Nucleus accumbens (tissue), 56 donors: ENCODE measurements at regions not wholly inside any gene's neighbourhood (a gene's known extent, or its start where the extent isn't known, plus 50 kb on each side); places are given as distances from the start of the nearest gene placed in this dataset.
"Not testable (repeated sequence)": the region's sequence is repeated elsewhere in the genome, so short reads cannot be mapped to it uniquely, and the experiment has no call there.

Experiments
- DNase-seq, 56 donors: peaks; one replicate each; lab custom pipeline; 2025; lab: John Stamatoyannopoulos, UW

DNA sequence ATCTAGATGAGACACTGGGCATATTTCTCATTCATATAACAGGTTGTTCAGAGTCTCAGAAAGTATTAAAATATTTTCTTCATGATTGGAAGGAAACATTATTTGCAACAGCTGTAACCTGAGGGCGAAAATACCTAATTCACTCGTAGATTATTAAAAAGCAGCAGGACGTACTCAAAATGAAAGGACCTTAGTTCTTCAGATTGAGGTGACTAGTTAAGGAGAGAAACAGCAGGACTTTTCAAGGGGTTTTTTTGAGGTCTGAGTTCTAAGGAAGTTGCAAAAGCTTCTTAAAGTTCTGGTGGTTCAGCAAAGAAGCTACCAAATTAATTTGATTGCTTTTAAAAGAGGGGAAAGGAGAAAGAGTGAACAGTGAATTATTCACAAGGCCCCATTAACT is 174.9 kb downstream of the TMEM161B start:
- DNase-seq, result no peak

DNA sequence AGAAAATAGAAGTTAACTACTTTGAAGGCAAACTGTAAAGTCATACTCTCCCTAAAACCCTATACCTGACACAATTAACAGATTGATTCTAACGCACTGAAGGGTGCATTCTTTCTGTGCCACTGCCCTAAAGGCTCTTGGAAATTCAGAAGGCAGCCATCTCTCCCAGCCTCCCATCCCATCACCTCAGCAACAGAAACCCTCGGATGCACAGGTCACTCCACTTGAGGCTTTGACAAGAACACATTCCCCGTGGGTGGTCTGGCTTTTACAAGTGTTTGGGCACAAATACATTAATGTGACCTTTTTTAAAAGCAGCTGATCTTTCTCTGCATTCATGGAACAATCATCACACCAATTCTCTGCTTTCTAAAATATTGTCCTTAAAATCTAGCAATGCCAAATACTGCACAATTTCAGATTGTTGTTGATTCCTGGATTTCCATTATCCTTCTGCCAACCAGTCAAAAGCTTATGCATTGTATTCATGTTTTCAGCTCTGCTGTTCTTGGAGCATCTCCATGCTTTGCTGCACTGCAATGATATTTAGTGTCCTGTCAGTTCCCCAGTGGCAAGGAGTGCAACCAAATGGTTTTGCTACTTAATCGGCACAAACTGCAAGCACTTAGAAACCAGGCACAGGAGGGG is 175.6 kb downstream of the TMEM161B start:
- peak in 16 of 56 donors; percentile 6 to 41 (median 17) for DNase-seq

DNA sequence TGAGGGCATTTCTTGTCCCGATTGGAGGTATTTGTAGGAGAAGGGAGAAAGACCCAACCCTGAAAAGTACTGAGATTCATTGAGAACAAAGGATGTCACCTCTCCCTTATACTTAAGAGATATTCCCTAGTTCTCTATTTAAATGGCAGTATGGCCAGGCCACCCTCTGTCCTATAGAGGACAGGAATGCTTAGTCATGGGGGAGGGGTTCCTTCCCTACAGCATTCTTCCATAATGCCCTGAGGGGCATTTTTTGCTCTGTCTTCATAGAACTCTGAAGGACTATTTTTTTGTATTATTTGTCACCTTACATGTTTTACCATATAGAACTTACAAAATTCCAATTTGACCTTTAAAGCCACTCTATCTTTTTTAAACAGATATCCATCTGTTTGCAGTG is 176.3 kb downstream of the TMEM161B start:
- no peak for DNase-seq

DNA sequence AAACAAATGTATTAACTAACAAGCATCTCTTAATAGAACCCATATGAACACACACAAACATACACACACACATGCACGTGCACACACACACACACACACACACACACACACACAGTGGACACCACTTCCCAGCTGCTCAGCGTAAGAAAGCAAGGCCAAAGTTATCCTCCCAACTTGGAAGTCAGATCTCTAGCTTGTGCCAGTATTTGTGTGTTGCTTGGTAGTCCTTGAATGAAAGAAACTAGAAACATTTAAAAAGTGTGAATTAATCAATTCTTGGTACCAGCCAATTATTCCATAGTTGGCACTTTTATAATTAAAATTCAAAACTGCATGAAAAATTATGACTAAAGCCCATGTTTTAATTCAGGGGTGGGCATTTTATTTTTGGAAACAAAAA is 178.1 kb downstream of the TMEM161B start:
- DNase-seq, result peak in 1 of 56 donors; percentile 1

DNA sequence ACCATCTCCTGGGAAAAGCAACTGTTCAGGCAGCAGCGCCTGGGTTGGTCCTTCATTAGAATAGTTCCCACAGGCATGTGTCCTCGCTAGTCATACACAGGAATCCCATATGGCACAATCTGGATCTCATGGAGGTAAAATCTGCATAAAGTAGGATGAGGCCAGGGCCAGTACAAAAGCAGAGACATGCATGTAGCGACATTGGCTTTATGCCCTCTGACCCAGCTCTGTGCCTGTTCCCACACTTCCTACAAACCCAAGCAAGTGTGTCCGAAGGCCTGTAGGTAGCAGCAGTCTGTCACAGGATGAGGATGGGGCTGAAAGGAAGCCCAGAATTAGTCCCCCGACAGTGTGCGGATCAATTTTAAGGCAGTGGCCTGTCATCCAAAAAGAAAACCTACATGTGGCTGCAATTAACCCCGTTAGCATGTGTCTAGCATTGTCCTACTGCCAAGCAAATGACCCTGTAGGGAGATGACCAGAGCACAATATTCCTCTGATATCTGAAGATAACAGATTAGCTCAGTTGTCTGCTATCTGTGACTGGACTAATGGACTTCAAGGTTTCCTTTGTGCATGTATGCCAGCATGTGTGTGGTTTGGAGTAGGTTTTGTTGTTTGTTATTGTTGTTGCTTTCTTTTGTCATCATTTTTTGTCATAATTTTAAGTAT is 178.8 kb downstream of the TMEM161B start:
- DNase-seq, result peak in 3 of 56 donors; percentile 13 to 37 (median 17)

DNA sequence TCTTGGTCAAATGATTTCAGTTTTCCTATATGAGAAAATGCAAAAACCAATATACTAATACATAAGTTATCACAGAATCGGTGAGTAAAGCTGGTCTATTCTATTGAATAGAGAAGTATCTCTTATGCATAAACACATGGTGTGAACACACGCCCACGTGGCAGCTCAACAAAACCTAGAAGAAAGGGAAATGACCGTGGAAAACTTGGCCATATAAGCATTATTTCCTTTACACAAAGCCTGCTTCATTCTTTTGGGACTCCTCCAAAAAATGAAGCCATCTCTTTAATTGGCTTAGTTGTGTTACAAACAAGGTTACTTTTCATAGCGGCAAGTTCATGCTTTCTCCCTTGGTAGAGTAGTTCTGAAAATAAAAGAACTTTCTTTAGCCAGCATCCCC is 183.2 kb downstream of the TMEM161B start:
- peak in 2 of 56 donors; percentile 12 to 14 for DNase-seq

DNA sequence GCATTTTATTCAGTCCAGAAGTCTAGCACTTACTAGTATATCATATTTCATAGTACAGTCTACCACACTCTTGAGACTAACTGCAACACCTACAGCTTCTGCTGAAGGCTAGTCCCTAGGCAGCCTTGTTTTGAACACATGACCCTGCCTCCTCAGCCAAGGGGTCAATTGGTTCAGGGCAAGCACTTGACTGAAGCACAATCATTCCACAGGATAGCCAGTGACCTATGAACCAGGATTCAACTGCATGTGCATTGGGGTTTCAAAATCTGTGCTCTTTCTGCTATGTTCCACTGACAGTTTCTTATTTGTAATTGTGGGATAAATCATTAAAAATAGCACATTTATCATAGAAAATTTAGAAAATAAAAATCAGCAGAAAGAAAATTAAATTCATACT is 186.8 kb downstream of the TMEM161B start:
- no peak for DNase-seq

DNA sequence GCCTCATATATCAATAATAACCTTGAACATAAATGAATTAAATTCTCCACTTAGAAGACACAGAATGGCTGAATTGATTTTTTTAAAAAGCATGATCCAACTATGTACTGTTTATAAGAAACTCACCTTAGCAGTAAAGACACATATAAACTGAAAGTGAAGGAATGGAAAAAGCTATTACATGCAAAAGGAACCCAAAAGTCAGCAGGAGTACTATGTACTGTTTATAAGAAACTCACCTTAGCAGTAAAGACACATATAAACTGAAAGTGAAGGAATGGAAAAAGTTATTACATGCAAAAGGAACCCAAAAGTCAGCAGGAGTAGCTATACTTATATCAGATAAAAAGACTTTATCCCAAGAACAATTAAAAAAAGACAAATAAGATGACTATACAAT is 204.8 kb downstream of the TMEM161B start:
- DNase-seq, result no peak

DNA sequence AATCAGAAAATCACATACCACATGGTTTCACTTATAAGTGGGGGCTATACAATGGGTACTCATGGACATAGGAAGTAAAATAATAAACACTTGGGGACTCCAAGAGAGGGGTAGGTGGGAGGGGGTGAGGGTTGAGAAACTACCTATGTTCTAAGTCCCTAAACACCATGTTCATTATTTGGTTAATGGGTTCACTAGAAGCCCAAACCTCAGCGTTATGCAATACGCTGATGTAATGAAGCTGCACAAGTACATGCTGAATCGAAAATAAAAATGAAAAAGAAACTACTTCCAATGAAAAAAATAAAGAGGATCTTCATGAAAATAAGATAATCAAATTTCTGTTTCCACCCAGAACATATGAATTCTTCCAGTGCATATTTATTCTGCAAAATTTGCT is 208.5 kb downstream of the TMEM161B start:
- no peak for DNase-seq

DNA sequence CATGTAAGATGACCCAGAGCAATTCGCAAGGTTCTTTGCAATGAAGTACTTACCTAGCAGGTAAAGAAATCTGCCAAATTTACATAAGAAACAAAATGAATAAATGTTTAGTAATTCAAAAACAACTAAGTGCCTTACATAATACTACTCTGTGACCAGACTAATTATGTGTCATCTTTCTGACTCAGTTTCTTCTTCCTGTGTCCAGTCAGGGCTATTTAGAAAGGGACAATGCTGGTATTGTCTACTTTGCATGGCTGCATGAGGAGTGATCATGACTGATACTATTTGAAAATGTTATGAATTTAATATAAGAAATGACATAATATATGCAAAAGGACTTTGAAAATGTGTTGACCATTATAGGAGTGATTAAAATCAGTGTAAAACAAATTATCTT is 210.0 kb downstream of the TMEM161B start:
- no peak for DNase-seq

DNA sequence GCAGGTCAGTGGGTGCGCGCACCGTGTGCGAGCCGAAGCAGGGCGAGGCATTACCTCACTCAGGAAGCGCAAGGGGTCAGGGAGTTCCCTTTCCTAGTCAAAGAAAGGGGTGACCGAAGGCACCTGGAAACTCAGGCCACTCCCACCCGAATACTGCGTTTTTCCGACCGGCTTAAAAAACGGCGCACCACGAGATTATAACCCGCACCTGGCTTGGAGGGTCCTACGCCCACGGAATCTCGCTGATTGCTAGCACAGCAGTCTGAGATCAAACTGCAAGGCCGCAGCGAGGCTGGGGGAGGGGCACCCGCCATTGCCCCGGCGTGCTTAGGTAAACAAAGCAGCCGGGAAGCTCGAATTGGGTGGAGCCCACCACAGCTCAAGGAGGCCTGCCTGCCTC is 216.2 kb downstream of the TMEM161B start:
- not testable (repeated sequence) for DNase-seq

DNA sequence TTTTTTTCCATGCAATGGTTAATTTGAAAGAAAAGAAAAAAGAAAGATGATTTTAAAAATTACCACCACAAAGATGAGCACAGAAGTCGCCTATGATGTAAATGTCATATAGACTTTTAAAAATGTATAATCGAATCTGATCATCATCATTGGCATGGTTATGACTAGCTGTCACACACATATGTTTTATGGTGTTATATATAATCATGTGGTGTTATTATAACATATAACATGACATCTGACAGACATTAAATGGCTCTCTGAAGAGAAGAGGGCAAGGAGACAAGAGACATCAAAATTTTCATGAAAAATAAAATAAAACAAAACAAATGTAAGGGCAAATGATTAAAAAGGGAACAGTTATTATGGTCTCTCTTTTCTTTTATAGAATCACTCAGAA is 217.5 kb downstream of the TMEM161B start:
- DNase-seq, result no peak

DNA sequence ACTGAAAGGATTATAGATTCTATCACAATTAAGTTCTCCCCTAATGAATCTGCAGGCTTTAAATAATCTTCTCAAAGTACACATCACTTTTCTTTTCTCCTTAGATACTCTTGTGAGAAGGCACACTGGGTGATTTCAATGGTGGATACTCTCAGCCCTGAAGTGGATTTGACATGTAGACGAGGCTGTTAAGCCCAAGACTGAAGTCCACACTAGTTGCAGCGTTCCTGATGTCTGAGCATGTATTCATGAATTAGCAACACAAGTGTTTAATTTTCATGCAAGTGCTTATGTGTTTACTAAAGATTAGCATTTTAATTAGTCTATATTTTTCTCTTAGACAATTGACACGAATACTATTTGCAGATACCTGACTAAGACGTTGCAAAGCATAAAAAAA is 218.9 kb downstream of the TMEM161B start:
- DNase-seq, result no peak

DNA sequence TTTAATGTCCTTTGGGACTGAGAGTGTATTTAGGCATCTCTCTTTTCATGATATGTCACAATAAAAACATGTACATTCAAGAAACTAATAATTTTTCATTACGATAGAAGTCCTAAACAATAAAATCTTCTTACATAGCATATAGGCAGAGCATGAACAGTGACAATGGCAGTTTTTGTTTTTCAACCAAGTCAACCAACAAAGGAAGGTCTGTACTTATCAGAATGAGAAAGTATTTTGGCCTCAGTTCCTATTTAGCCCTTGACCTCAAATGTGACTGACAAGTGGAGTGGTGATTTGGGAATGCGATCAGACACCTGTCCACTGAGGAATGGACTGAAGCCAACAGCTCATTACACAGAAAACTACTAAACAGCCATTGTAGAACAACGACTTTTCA is 219.5 kb downstream of the TMEM161B start:
- DNase-seq, result peak in 1 of 56 donors; percentile 5

DNA sequence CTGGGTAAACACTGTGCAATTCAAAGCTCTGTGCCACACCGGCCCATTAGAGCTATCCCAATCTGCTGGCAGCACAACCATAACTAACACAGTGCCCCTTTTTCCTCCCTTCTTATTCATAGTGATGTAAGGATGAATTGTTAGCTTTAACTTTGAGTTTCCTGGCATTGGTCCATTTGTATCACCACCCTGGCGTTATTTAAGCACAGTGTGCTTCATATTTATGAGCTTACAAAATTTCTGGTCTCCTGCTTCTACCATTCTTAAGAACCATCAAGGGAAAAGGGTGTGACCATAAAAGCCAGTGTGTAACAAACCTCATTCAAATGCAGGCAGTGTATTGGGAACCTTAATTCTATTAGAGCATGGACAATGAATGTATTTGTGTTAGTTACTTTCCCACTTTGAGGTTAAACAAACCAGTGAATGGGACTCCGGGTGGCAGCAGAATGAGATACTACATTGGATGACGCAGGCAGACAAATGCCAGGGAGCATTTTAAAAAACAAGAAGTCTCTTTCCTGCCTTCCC is 222.6 kb downstream of the TMEM161B start:
- peak in 42 of 56 donors; percentile 3 to 81 (median 36) for DNase-seq

DNA sequence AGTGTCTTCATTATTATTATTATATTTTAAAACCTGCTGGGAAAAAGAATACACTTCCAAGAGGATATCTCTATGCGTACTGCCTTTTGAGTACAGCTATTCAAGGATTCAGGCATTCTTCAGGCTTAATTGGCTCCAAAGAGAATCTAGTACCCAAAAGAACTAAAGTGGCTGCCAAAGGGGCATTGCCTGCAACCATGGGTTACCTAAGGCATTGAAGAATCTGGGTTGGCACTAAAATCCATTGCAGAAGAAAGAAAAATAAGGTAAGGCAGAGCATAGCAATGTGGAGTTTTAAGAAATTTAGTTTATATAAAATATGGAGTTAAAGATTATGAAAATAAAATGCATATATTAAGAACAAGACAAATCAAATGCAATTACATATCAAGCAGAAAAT is 223.5 kb downstream of the TMEM161B start:
- peak in 15 of 56 donors; percentile 1 to 40 (median 6) for DNase-seq

DNA sequence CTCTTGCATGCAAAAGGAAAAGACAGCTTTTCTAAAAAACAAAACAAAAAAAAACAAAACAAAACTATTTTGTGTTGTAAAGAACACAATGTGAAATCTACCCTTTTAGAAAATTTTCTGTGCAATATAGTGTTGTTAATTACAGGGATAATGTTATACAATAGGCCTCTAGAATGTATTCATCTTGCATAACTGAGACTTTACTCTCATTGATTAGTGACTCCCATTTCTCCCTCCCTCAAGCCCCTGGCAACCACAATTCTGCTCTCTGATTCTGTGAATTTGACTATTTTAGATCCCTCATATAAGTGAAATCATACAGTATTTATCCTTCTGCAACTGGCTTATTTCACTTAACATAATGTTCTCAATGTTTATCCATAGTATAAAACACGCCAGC is 234.1 kb downstream of the TMEM161B start:
- DNase-seq, result no peak

DNA sequence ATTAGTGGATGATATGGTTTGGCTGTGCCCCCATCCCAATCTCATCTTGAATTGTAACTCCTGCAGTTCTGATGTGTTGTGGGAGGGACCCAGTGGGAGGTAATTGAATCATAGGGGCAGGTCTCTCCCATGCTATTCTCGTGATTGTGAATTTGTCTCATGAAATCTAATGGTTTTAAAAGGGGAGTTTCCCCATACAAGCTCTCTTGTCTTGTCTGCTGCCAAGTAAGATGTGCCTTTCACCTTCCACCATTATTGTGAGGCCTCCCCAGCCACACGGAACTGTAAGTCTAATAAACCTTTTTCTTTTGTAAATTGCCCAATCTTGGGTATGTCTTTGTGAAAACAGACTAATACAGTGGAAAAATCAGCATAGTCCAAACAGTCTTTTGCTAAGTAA is 235.5 kb downstream of the TMEM161B start:
- no peak for DNase-seq

DNA sequence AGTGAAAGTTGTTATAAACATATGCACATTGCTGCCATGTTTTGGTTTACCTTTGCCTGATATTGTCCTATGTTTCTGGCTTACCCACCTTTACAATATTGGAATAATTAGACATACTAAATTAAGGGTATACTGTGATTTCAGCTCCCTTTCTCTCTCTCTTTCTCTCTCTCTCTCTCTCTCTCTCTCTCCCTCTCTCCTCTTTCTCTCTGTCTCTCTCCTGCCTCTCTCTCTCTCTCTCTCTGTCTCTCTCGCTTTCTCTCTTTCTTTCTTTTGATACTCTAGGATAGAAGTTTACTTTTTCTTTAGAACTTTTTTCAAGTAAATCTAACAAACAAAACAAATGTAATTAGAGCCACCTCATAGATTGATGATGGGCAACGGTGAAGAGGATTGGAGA is 239.6 kb downstream of the TMEM161B start:
- no peak for DNase-seq

DNA sequence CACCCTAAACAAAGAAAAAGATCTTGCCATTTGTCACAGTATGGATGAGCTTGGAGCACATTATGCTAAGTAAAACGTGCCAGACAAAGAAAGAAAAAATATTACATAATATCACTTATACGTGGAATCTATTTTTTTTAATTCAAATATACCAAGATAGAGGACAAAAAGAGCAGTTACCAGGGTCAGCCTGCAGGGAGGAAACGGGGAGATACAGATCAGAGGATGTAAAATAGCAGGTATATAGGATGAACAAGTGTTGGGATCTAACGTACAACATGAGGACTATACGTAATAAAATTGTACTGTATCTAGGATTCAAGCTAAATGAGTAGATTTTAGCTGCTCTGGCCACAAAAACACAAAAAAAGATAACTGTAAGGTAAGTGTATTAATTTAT is 247.5 kb downstream of the TMEM161B start:
- DNase-seq, result no peak

DNA sequence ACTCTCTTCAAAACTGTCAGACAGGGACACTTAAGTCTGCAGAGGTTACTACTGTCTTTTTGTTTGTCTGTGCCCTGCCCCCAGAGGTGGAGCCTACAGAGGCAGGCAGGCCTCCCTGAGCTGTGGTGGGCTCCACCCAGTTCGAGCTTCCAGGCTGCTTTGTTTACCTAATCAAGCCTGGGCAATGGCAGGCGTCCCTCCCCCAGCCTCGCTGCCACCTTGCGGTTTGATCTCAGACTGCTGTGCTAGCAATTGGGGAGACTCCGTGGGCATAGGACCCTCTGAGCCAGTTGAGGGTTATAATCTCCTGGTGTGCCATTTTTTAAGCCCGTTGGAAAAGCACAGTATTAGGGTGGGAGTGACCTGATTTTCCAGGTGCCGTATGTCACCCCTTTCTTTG is 253.7 kb downstream of the TMEM161B start:
- not testable (repeated sequence) for DNase-seq

DNA sequence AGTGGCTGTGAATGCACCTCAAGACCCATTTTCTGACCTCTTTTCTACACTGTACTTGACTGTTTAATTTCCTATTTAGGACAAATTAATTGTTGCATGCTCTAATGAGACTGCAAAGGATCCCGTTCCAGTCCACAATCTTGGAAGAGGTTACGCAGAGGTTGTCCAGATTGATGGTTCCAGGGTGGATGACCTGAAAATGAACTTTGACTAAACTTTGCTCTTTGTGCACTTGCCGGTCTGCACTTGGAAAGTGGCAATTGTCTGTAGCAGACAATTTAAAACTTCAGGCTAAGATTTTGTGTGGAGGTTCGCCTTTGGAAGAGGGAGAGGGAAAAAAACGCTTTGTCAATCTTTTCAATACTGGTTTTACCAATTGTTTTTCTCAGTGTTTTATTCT is 267.8 kb downstream of the TMEM161B start:
- DNase-seq, result no peak
